ENCODE measurements at regions not wholly inside any gene's neighbourhood (a gene's known extent, or its start where the extent isn't known, plus 50 kb on each side); places are given as distances from the start of the nearest gene placed in this dataset.
"Not testable (repeated sequence)": the region's sequence is repeated elsewhere in the genome, so short reads cannot be mapped to it uniquely, and the experiment has no call there.

- H3K4me3 ChIP-seq, result no peak overlapping the region
- no peaks in the 10 kb centered on the region for H3K4me1 ChIP-seq
- intact Hi-C loops (cut with DNase I; ENCODE audit: low total_unique reads), result no loop called here
- H3K27me3 ChIP-seq, result peaks cover 0 to 9% (median 0%) of the 10 kb centered on the region in 3 donors
- no peak for TF ChIP-seq POLR2AphosphoS5 (IDR thresholded peaks at IDR 0.05)
- TF ChIP-seq POLR2A (IDR thresholded peaks at IDR 0.05), result no peak
- no peak for TF ChIP-seq EP300 (IDR thresholded peaks at IDR 0.05)
- no peak for TF ChIP-seq CTCF (IDR thresholded peaks at IDR 0.05)
- WGBS, 5 donors, result 76 to 87% (median 84%) methylated on average over 12 of the region's 12 CpGs
- no peak for DNase-seq
- H3K9me3 ChIP-seq, result peaks cover 0 to 16% (median 5%) of the 10 kb centered on the region in 4 donors
- H3K27ac ChIP-seq, result no peak overlapping the region
- H3K36me3 ChIP-seq, result no peaks in the 10 kb centered on the region
These were observed 298.5 kb upstream of the FOXK1 start for GRCh38 chr7:4383584-4383983.

- TF ChIP-seq CTCF (IDR thresholded peaks at IDR 0.05), result no peak
- TF ChIP-seq POLR2AphosphoS5 (IDR thresholded peaks at IDR 0.05), result peak in 1 of 3 donors; percentile 27
- Histone ChIP-seq H3K27ac (no peak overlapping the region), H3K27me3 (peaks cover 0 to 12% (median 0%) of the 10 kb centered on the region in 3 donors), H3K36me3 (no peaks in the 10 kb centered on the region), H3K4me3 (no peak overlapping the region), H3K9me3 (peaks cover 0 to 3% (median 2%) of the 10 kb centered on the region in 4 donors), H3K4me1 (no peaks in the 10 kb centered on the region)
- DNase-seq, result peak; percentile 32 to 42
- 28 to 57% (median 36%) methylated on average over 6 of the region's 6 CpGs for WGBS, 5 donors
- intact Hi-C loops (cut with DNase I; ENCODE audit: low total_unique reads), result no loop called here
These were observed 295.9 kb upstream of the FOXK1 start for GRCh38 chr7:4386190-4386589.

- H3K4me1 ChIP-seq; H3K27ac ChIP-seq; intact Hi-C loops (cut with DNase I; ENCODE audit: low total_unique reads); H3K9me3 ChIP-seq; H3K27me3 ChIP-seq; H3K4me3 ChIP-seq; H3K36me3 ChIP-seq; DNase-seq: not testable (repeated sequence)
These were observed 291.0 kb upstream of the FOXK1 start for GRCh38 chr7:4391103-4391502.

- Histone ChIP-seq H3K9me3 (peaks cover 0 to 6% (median 0%) of the 10 kb centered on the region in 4 donors), H3K27me3 (peaks cover 0 to 3% (median 0%) of the 10 kb centered on the region in 3 donors), H3K27ac (no peak overlapping the region), H3K36me3 (no peaks in the 10 kb centered on the region), H3K4me3 (no peak overlapping the region), H3K4me1 (no peaks in the 10 kb centered on the region)
- intact Hi-C loops (cut with DNase I; ENCODE audit: low total_unique reads), result no loop called here
- WGBS, 5 donors, result 67 to 84% (median 79%) methylated on average over 5 of the region's 5 CpGs
- TF ChIP-seq POLR2A (IDR thresholded peaks at IDR 0.05) (no peak), CTCF (IDR thresholded peaks at IDR 0.05) (no peak), POLR2AphosphoS5 (IDR thresholded peaks at IDR 0.05) (no peak), EP300 (IDR thresholded peaks at IDR 0.05) (no peak)
- no peak for DNase-seq
These were observed 287.4 kb upstream of the FOXK1 start for GRCh38 chr7:4394736-4395135.

- H3K36me3 ChIP-seq, result no peaks in the 10 kb centered on the region
- intact Hi-C loops (cut with DNase I; ENCODE audit: low total_unique reads), result no loop called here
- WGBS, 5 donors, result 87 to 97% (median 89%) methylated on average over 4 of the region's 4 CpGs
- no peak overlapping the region for H3K27ac ChIP-seq
- H3K9me3 ChIP-seq, result peaks cover 0 to 6% (median 0%) of the 10 kb centered on the region in 4 donors
- no peak for DNase-seq
- H3K4me3 ChIP-seq, result no peak overlapping the region
- no peak for TF ChIP-seq POLR2A (IDR thresholded peaks at IDR 0.05)
- no peaks in the 10 kb centered on the region for H3K27me3 ChIP-seq
- H3K4me1 ChIP-seq, result no peaks in the 10 kb centered on the region
These were observed 283.0 kb upstream of the FOXK1 start for GRCh38 chr7:4399121-4399520.
